Thoracic aorta (tissue), 2 donors: ENCODE measurements at regions not wholly inside any gene's neighbourhood (a gene's known extent, or its start where the extent isn't known, plus 50 kb on each side); places are given as distances from the start of the nearest gene placed in this dataset.
A peak's percentile ranks its signal among the peaks of the same experiment; 100 is the strongest.

Experiments used
- ATAC-seq: fragments of 150-250 bp; one replicate; pipeline ENCODE4 v1.8.0; 2017; ENCODE audit warnings: low read depth; ENCODE audit not compliant: insufficient number of reproducible peaks, low FRiP score
- DNase-seq: peaks from one replicate; pipeline ENCODE4 v3.0.0-alpha.2; 2020; ENCODE audit warnings: low spot score
- H3K27ac ChIP-seq, 2 donors: fragments of 200-600 bp; sonication (generic); 1 replicate in 1 of 2; 2 replicates in 1 of 2; pipeline ENCODE4 v1.5.1; 2016; ENCODE audit warnings: mild to moderate bottlenecking in 2 of 2, moderate library complexity in 2 of 2
- H3K27me3 ChIP-seq: fragments of 200-600 bp; sonication (generic); replicated peaks from 2 replicates; pipeline ENCODE4 v1.6.0; 2016; ENCODE audit warnings: mild to moderate bottlenecking; ENCODE audit not compliant: insufficient read depth
- H3K36me3 ChIP-seq: fragments of 200-600 bp; sonication (generic); one replicate; pipeline ENCODE4 v1.5.1; 2016
- H3K4me1 ChIP-seq, 2 donors: fragments of 200-600 bp; sonication (generic); 1 replicate in 1 of 2; 2 replicates in 1 of 2; pipeline versions ENCODE4 v1.5.1 to v1.6.0; 2016; ENCODE audit warnings: low read depth in 2 of 2, mild to moderate bottlenecking in 1 of 2; ENCODE audit not compliant: control insufficient read depth in 1 of 2
- H3K4me3 ChIP-seq: fragments of 200-600 bp; sonication (generic); 2 replicates; pipeline ENCODE4 v1.5.1; 2016; ENCODE audit warnings: mild to moderate bottlenecking
- H3K9me3 ChIP-seq: fragments of 200-600 bp; sonication (generic); 2 replicates; pipeline ENCODE4 v1.5.1; 2016
- TF ChIP-seq, protein P1 (sequence below): fragments of 200-600 bp; sonication (generic); IDR thresholded peaks from one replicate; pipeline ENCODE4 v1.5.1; 2019; ENCODE audit warnings: antibody characterized with exemption

DNA sequence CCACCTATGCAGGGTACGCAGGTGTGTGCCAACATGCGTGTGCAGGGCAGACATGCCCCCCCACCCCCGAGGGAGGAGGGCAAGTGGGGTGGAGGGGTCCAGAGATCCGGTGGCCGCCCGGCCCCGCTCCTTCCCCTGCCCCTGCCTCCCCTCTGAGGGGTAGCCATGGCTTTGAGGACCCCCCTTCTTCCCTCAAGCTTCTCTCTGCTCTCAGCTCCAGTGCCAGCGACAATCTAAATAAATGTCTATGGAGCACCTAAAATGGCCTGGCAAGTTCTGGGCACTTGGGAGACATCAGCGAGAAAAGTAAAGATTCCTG lies 91.9 kb downstream of the ZFP36L2 start:
- H3K4me3 ChIP-seq, result no peak overlapping the region
- peaks cover 18 to 28% of the 10 kb centered on the region in 2 donors for H3K4me1 ChIP-seq
- DNase-seq (no peak), ATAC-seq (no peak)
- TF ChIP-seq, protein P1, sequence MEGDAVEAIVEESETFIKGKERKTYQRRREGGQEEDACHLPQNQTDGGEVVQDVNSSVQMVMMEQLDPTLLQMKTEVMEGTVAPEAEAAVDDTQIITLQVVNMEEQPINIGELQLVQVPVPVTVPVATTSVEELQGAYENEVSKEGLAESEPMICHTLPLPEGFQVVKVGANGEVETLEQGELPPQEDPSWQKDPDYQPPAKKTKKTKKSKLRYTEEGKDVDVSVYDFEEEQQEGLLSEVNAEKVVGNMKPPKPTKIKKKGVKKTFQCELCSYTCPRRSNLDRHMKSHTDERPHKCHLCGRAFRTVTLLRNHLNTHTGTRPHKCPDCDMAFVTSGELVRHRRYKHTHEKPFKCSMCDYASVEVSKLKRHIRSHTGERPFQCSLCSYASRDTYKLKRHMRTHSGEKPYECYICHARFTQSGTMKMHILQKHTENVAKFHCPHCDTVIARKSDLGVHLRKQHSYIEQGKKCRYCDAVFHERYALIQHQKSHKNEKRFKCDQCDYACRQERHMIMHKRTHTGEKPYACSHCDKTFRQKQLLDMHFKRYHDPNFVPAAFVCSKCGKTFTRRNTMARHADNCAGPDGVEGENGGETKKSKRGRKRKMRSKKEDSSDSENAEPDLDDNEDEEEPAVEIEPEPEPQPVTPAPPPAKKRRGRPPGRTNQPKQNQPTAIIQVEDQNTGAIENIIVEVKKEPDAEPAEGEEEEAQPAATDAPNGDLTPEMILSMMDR, result no peak
- H3K36me3 ChIP-seq, result no peaks in the 10 kb centered on the region
- no peak overlapping the region for H3K27ac ChIP-seq
- no peaks in the 10 kb centered on the region for H3K27me3 ChIP-seq
- no peaks in the 10 kb centered on the region for H3K9me3 ChIP-seq

DNA sequence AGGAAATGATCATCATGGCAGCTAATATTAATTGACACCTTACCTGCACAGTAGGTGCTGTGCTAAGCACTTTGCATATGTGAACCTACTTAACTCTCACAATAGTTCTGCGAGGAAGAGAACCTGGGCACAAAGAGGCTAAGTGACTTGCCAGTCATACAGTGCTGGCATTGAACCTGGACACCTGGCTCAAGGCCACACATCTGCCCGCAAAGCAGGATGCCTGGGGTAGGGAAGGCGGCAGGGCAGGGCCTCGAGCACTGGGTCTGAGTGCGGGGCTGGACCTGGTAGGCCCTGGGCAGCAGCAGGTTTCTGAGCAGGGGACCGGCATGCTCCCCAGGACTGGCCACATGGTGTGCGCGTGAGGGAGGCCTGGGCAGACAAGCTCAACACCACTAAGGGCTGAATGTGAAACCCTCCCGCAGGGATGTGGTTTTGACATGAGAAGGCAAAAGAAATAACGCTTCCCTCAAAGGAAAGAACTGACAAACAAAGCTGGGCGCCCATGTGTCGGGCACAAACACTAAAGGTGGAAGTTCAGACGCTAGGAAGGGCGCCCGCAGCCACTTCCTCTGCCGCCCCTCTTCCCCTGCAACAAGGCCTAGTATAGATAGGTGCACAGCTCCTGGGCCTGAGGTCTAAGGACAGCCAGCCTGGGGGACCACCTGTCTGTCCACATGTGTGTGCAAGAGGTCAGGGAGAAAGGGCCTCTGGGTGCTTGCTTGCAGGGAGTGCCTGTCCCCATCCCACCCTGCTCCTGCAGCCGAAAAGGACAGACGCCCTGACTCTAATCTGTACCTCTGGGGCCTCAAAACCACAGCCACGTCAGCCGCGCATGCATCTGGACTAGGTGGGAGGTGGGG lies 92.5 kb downstream of the ZFP36L2 start:
- TF ChIP-seq, protein P1, result no peak
- Histone ChIP-seq H3K36me3 (no peaks in the 10 kb centered on the region), H3K4me1 (peaks cover 18 to 33% of the 10 kb centered on the region in 2 donors), H3K27me3 (no peaks in the 10 kb centered on the region), H3K9me3 (no peaks in the 10 kb centered on the region), H3K4me3 (no peak overlapping the region), H3K27ac (no peak overlapping the region)
- no peak for ATAC-seq
- no peak for DNase-seq

DNA sequence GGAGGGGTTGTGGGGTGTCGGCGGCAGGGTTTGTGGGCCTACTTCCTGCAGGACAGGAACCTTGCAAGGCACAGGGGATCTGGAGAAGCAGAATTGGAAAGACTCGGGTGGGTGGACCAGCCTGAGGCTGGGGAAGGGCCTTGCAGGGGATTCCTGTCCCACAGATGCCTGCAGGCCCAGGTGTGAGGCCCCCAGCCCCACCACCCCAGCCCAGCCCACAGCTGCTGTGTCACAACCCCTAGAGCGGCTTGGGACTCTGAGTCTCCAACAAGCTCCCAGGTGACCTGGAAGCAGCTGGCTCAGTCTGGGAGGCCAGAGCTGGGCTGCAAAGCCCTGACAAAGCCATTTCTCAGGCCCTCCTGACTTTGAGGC lies 93.1 kb downstream of the ZFP36L2 start:
- Histone ChIP-seq H3K9me3 (no peaks in the 10 kb centered on the region), H3K27me3 (no peaks in the 10 kb centered on the region), H3K36me3 (no peaks in the 10 kb centered on the region), H3K4me3 (no peak overlapping the region), H3K4me1 (peaks cover 18 to 37% of the 10 kb centered on the region in 2 donors), H3K27ac (peak overlapping the region in 1 of 2 donors; percentile 19)
- no peak for ATAC-seq
- DNase-seq, result no peak
- TF ChIP-seq, protein P1, result no peak

DNA sequence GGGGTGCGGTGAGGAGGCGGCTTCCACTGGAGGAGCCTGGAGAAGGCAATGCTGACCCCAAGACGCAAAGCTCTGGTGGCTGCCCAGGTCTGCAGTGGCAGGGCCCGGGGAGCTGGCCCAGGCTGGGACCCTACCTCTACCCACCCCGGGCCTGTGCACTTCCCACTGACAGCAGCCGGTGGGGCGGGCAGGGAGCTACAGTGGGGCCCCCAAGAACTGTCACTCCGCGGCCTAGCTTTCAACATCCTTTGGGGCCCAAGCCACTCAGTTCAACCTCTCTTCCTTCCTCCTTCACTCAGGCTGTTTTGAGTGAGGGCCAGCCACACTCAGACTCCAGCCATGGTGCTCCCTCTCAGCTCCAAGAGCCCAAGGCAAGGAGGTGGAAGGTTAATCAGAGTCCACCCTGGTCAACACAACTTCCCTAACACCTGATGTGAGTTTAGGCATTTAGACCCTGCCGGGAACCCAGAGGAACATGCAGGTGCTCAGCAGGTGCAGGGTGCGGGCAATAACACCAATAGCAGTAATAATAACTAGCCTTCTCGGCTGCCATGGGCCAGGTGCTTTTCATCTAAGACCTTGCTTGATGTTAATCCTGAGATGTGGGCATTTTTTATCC lies 93.6 kb downstream of the ZFP36L2 start:
- DNase-seq, result no peak

More for the DNA sequence above, 93.6 kb downstream of the ZFP36L2 start:
- H3K36me3 ChIP-seq, result no peaks in the 10 kb centered on the region
- TF ChIP-seq, protein P1, result no peak
- peak overlapping the region in 1 of 2 donors; percentile 19 for H3K27ac ChIP-seq
- no peak overlapping the region for H3K4me3 ChIP-seq
- H3K27me3 ChIP-seq, result no peaks in the 10 kb centered on the region
- H3K4me1 ChIP-seq, result peaks cover 18 to 37% of the 10 kb centered on the region in 2 donors
- ATAC-seq, result no peak
- no peaks in the 10 kb centered on the region for H3K9me3 ChIP-seq
